Endodermal cell (in vitro differentiated cells): ENCODE measurements at regions not wholly inside any gene's neighbourhood (a gene's known extent, or its start where the extent isn't known, plus 50 kb on each side); places are given as distances from the start of the nearest gene placed in this dataset.

Source experiments
- DNase-seq: peaks from one replicate; pipeline ENCODE4 v3.0.0-alpha.2; 2017
- H3K27ac ChIP-seq: 2 replicates; pipeline ENCODE4 v1.5.1; 2013; ENCODE audit warnings: mild to moderate bottlenecking, low read depth, low read length, moderate library complexity
- H3K27me3 ChIP-seq: 2 replicates; pipeline ENCODE4 v1.6.1; 2013; ENCODE audit warnings: mild to moderate bottlenecking, low read length, moderate library complexity; ENCODE audit not compliant: insufficient read depth, control insufficient read depth, poor library complexity, severe bottlenecking
- H3K36me3 ChIP-seq: 2 replicates; pipeline ENCODE4 v1.7.0; 2013; ENCODE audit warnings: mild to moderate bottlenecking, low read length, moderate library complexity; ENCODE audit not compliant: control insufficient read depth, insufficient read depth
- H3K4me1 ChIP-seq: one replicate; pipeline ENCODE4 v1.7.0; 2013; ENCODE audit warnings: low read length; ENCODE audit not compliant: control insufficient read depth, insufficient read depth
- H3K4me3 ChIP-seq: 2 replicates; pipeline ENCODE4 v1.5.1; 2013; ENCODE audit warnings: mild to moderate bottlenecking, low read length, moderate library complexity
- H3K9ac ChIP-seq: 2 replicates; pipeline ENCODE4 v1.6.1; 2013; ENCODE audit warnings: mild to moderate bottlenecking, low read length, moderate library complexity; ENCODE audit not compliant: poor library complexity, severe bottlenecking; ENCODE audit errors: extremely low read depth
- H3K9me3 ChIP-seq: 2 replicates; pipeline ENCODE4 v1.6.1; 2013; ENCODE audit warnings: mild to moderate bottlenecking, low read length, moderate library complexity; ENCODE audit not compliant: control insufficient read depth
- H3K27ac Mint-ChIP-seq: 2 replicates; pipeline ENCODE4 v1.8.0; 2020; ENCODE audit warnings: mixed read lengths
- H3K27me3 Mint-ChIP-seq: 2 replicates; pipeline ENCODE4 v1.8.0; 2021; ENCODE audit warnings: mild to moderate bottlenecking, mixed read lengths; ENCODE audit not compliant: insufficient read depth
- H3K36me3 Mint-ChIP-seq: 2 replicates; pipeline ENCODE4 v1.8.0; 2020; ENCODE audit warnings: low read depth, mixed read lengths
- H3K4me1 Mint-ChIP-seq: 2 replicates; pipeline ENCODE4 v1.8.0; 2020; ENCODE audit warnings: mixed read lengths
- H3K4me3 Mint-ChIP-seq: 2 replicates; pipeline ENCODE4 v1.8.0; 2020; ENCODE audit warnings: mild to moderate bottlenecking, moderate library complexity, mixed read lengths
- H3K9me3 Mint-ChIP-seq: 2 replicates; pipeline ENCODE4 v1.8.0; 2020; ENCODE audit warnings: mild to moderate bottlenecking, mixed read lengths
- WGBS, 2 experiments: methylation state at CpG; one replicate each; pipeline versions ENCODE4 v1.1.5 to v1.1.7; 2013; ENCODE audit warnings: missing lambda C conversion rate in 2 of 2, mixed read lengths in 1 of 2; ENCODE audit not compliant: insufficient coverage in 1 of 2, insufficient read length in 1 of 2; 5-methylcytosine and 5-hydroxymethylcytosine counted together
- TF ChIP-seq, protein P1 (sequence below): fragments of 200-600 bp; sonication (generic); conservative IDR thresholded peaks from 2 replicates; pipeline ENCODE4 v1.5.0; 2021; ENCODE audit warnings: antibody characterized with exemption, mild to moderate bottlenecking

- Histone ChIP-seq H3K27ac (no peak overlapping the region), H3K4me3 (no peak overlapping the region), H3K9me3 (peaks cover 10% of the 10 kb centered on the region), H3K9ac (no peak overlapping the region), H3K27me3 (no peaks in the 10 kb centered on the region), H3K36me3 (no peaks in the 10 kb centered on the region), H3K4me1 (no peaks in the 10 kb centered on the region)
- no peak overlapping the region for H3K27ac Mint-ChIP-seq
- no peaks in the 10 kb centered on the region for H3K27me3 Mint-ChIP-seq
- peaks cover 5% of the 10 kb centered on the region for H3K9me3 Mint-ChIP-seq
- WGBS, 2 experiments: 80% methylated on average over 4 of the region's 4 CpGs; no CpG with 5 or more reads in 1 of the 2 experiments
- no peaks in the 10 kb centered on the region for H3K36me3 Mint-ChIP-seq
- TF ChIP-seq, protein P1, sequence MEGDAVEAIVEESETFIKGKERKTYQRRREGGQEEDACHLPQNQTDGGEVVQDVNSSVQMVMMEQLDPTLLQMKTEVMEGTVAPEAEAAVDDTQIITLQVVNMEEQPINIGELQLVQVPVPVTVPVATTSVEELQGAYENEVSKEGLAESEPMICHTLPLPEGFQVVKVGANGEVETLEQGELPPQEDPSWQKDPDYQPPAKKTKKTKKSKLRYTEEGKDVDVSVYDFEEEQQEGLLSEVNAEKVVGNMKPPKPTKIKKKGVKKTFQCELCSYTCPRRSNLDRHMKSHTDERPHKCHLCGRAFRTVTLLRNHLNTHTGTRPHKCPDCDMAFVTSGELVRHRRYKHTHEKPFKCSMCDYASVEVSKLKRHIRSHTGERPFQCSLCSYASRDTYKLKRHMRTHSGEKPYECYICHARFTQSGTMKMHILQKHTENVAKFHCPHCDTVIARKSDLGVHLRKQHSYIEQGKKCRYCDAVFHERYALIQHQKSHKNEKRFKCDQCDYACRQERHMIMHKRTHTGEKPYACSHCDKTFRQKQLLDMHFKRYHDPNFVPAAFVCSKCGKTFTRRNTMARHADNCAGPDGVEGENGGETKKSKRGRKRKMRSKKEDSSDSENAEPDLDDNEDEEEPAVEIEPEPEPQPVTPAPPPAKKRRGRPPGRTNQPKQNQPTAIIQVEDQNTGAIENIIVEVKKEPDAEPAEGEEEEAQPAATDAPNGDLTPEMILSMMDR: no peak
- no peak overlapping the region for H3K4me3 Mint-ChIP-seq
- DNase-seq: no peak
- no peaks in the 10 kb centered on the region for H3K4me1 Mint-ChIP-seq
Observed at GRCh38 chr2:153387203-153387602, 91.4 kb downstream of the RPRM start.

DNA sequence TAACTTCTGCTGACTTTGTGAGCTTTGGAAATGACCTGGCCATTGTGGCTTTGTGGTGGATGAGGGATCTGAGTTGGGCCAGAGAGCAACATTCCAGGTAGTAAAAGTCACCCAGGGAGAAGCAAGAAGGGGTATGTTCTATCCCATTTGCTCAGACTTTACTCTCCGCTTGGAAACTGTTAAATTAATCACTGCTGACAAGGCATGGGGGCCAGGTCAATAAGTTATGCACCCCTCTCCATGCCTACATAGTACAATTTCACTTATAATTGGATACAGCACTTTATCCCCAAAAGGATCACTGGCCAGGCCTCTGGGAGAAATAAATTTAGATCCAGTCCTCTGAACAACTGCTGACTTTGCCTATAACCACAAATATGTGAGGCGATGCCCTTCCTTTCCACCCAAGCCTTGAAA lies 92.1 kb downstream of the RPRM start:
- WGBS, 2 experiments: 98 to 100% methylated on average over 2 of the region's 2 CpGs
- H3K9me3 Mint-ChIP-seq: peaks cover 5% of the 10 kb centered on the region
- TF ChIP-seq, protein P1: no peak
- H3K27ac ChIP-seq: no peak overlapping the region
- no peak overlapping the region for H3K9ac ChIP-seq
- H3K27me3 ChIP-seq: no peaks in the 10 kb centered on the region
- H3K27ac Mint-ChIP-seq: no peak overlapping the region
- no peaks in the 10 kb centered on the region for H3K36me3 ChIP-seq
- no peaks in the 10 kb centered on the region for H3K27me3 Mint-ChIP-seq
- no peaks in the 10 kb centered on the region for H3K36me3 Mint-ChIP-seq
- peaks cover 12% of the 10 kb centered on the region for H3K9me3 ChIP-seq
- no peaks in the 10 kb centered on the region for H3K4me1 ChIP-seq
- no peak overlapping the region for H3K4me3 Mint-ChIP-seq
- DNase-seq: no peak
- no peak overlapping the region for H3K4me3 ChIP-seq
- H3K4me1 Mint-ChIP-seq: no peaks in the 10 kb centered on the region

GRCh38 chr2:153373510-153374279 lies 104.9 kb downstream of the RPRM start:
- Histone ChIP-seq H3K9ac (no peak overlapping the region), H3K27ac (no peak overlapping the region), H3K36me3 (no peaks in the 10 kb centered on the region), H3K4me1 (no peaks in the 10 kb centered on the region), H3K9me3 (no peaks in the 10 kb centered on the region), H3K4me3 (no peak overlapping the region), H3K27me3 (no peaks in the 10 kb centered on the region)
- Mint-ChIP-seq H3K27me3 (no peaks in the 10 kb centered on the region), H3K4me1 (peaks cover 20% of the 10 kb centered on the region), H3K4me3 (no peak overlapping the region), H3K9me3 (no peaks in the 10 kb centered on the region), H3K27ac (no peak overlapping the region), H3K36me3 (no peaks in the 10 kb centered on the region)
- WGBS, 2 experiments: 100% methylated on average over 1 to 2 of the region's 3 CpGs
- DNase-seq: no peak
- TF ChIP-seq, protein P1: no peak
